CD4-positive, alpha-beta T cell (primary cell): ENCODE measurements at regions not wholly inside any gene's neighbourhood (a gene's known extent, or its start where the extent isn't known, plus 50 kb on each side); places are given as distances from the start of the nearest gene placed in this dataset.

Experiments
- ATAC-seq: fragments of 200-7000 bp; cut with Tn5 transposase; one replicate; pipeline ENCODE4 v1.10.0; 2022; ENCODE audit warnings: mild to moderate bottlenecking; ENCODE audit not compliant: poor library complexity
- CTCF ChIA-PET: fragments of 350-600 bp; sonication (Branson Sonifier 250); formaldehyde crosslinking; loops from one replicate; lab custom pipeline; 2021; ENCODE audit warnings: antibody characterized with exemption, inconsistent platforms; lab: Charles Lee
- POLR2A ChIA-PET: fragments of 350-600 bp; sonication (Branson Sonifier 250); formaldehyde crosslinking; loops from one replicate; lab custom pipeline; 2021; ENCODE audit warnings: antibody characterized with exemption, inconsistent platforms; lab: Charles Lee
- DNase-seq, 14 experiments: peaks; one replicate each; pipeline ENCODE4 v3.0.0-alpha.2; 2013 to 2020; ENCODE audit warnings: mixed read lengths in 2 of 14
- H3K27ac ChIP-seq, 2 donors: one replicate each; pipeline versions ENCODE4 v1.5.1 to v1.7.0; 2013; ENCODE audit warnings: low read length in 2 of 2, low read depth in 1 of 2, mild to moderate bottlenecking in 1 of 2
- H3K27me3 ChIP-seq, 2 experiments: 1 replicate in 1 of 2; 2 replicates in 1 of 2; pipeline versions ENCODE4 v1.6.1 to v1.7.0; 2013; ENCODE audit warnings: low read length in 2 of 2, control low read depth in 1 of 2, mild to moderate bottlenecking in 1 of 2, moderate library complexity in 1 of 2; ENCODE audit not compliant: insufficient read depth in 2 of 2, control insufficient read depth in 1 of 2
- H3K36me3 ChIP-seq: one replicate; pipeline ENCODE4 v1.6.1; 2013; ENCODE audit warnings: low read length, control low read depth; ENCODE audit not compliant: insufficient read depth
- H3K4me1 ChIP-seq: one replicate; pipeline ENCODE4 v1.6.1; 2013; ENCODE audit warnings: low read length, control low read depth; ENCODE audit not compliant: insufficient read depth
- H3K4me3 ChIP-seq: one replicate; pipeline ENCODE4 v1.5.1; 2013; ENCODE audit warnings: mild to moderate bottlenecking, low read length, moderate library complexity
- H3K9me3 ChIP-seq, 2 experiments: 1 replicate in 1 of 2; 2 replicates in 1 of 2; pipeline versions ENCODE4 v1.6.1 to v1.7.0; 2013; ENCODE audit warnings: low read length in 2 of 2, mild to moderate bottlenecking in 2 of 2, control low read depth in 1 of 2, moderate library complexity in 1 of 2; ENCODE audit not compliant: control insufficient read depth in 1 of 2, insufficient read depth in 1 of 2
- H3K27ac Mint-ChIP-seq: one replicate; pipeline ENCODE4 v1.8.0; 2020; ENCODE audit warnings: mixed read lengths
- H3K27me3 Mint-ChIP-seq: one replicate; pipeline ENCODE4 v1.8.0; 2021; ENCODE audit warnings: mixed read lengths
- H3K36me3 Mint-ChIP-seq: one replicate; pipeline ENCODE4 v1.8.0; 2021; ENCODE audit warnings: low read depth, mixed read lengths
- H3K4me1 Mint-ChIP-seq: one replicate; pipeline ENCODE4 v1.8.0; 2021; ENCODE audit warnings: low read depth, mixed read lengths
- H3K4me3 Mint-ChIP-seq: one replicate; pipeline ENCODE4 v1.8.0; 2020; ENCODE audit warnings: mild to moderate bottlenecking, mixed read lengths
- H3K9me3 Mint-ChIP-seq: one replicate; pipeline ENCODE4 v1.8.0; 2020; ENCODE audit warnings: mixed read lengths
- CTCF ChIP-seq: fragments of 200-600 bp; IDR thresholded peaks from one replicate; pipeline ENCODE4 v1.8.0; 2022; ENCODE audit warnings: antibody characterized with exemption, mild to moderate bottlenecking
- intact Hi-C, 2 experiments: fragments of 100-400 bp; cut with DNase I in 1 of 2; cut with micrococcal nuclease in 1 of 2; formaldehyde crosslinking; loops; one replicate each; pipeline versions ENCODE4 v1.15.1 to v1.9.0; 2023 to 2025; cut with DNase I, micrococcal nuclease

GRCh38 chr6:91632308-91632707, 1045.4 kb upstream of the MAP3K7 start:
- Mint-ChIP-seq H3K4me3 (no peak overlapping the region), H3K36me3 (no peaks in the 10 kb centered on the region), H3K9me3 (peaks cover 15% of the 10 kb centered on the region), H3K4me1 (no peaks in the 10 kb centered on the region), H3K27me3 (no peaks in the 10 kb centered on the region), H3K27ac (no peak overlapping the region)
- no peak for DNase-seq
- H3K9me3 ChIP-seq, result no peaks in the 10 kb centered on the region
- ATAC-seq, result no peak
- no peaks in the 10 kb centered on the region for H3K36me3 ChIP-seq
- CTCF ChIA-PET, result no interaction called here
- H3K4me1 ChIP-seq, result no peaks in the 10 kb centered on the region
- no peak overlapping the region for H3K27ac ChIP-seq
- POLR2A ChIA-PET, result no interaction called here
- H3K27me3 ChIP-seq, result no peaks in the 10 kb centered on the region
- intact Hi-C loops, result no loop called here
- TF ChIP-seq CTCF, result no peak
- no peak overlapping the region for H3K4me3 ChIP-seq

DNA sequence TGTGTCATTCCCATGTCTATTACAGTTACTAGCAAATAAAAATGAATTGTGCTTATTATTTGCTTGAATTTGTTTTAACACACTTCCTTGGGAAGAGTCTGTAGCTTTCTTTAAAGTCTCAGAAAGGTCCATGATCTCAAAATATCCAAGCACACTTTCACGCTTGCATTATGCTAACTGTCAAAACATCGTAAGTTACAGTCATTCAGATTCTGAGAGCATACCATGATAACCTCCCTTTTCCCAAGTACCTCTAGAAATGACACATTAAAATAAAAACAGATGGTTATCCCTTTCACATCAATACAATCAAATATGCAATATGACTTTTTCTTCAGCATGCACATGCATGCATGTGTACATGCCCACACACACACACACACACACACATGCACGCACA, 1044.4 kb upstream of the MAP3K7 start:
- Histone ChIP-seq H3K4me1 (no peaks in the 10 kb centered on the region), H3K27me3 (no peaks in the 10 kb centered on the region), H3K36me3 (no peaks in the 10 kb centered on the region), H3K4me3 (no peak overlapping the region), H3K9me3 (no peaks in the 10 kb centered on the region), H3K27ac (no peak overlapping the region)
- Mint-ChIP-seq H3K36me3 (no peaks in the 10 kb centered on the region), H3K27me3 (no peaks in the 10 kb centered on the region), H3K27ac (no peak overlapping the region), H3K4me3 (no peak overlapping the region), H3K9me3 (peaks cover 15% of the 10 kb centered on the region), H3K4me1 (no peaks in the 10 kb centered on the region)
- TF ChIP-seq CTCF, result no peak
- ChIA-PET POLR2A (no interaction called here), CTCF (no interaction called here)
- intact Hi-C loops, result no loop called here
- ATAC-seq (no peak), DNase-seq (no peak)

DNA sequence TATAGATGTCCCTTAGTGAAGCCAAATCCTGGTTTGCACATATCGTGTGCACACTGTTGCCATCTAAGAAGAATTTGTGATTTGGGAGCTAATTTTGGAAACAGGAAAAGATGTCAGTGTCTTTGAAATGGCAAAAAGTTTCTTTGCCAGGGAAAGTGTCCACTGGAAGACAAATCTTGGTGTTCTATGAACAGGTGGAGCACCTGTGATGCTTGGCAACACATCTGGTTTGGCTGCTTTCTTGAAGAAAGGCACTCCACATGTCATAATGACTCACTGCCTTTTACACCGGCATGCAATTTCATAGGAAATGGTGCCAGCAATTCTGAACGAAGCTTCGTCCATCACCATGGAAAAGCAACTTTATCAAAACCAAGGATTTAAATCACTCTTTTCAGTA, 1040.0 kb upstream of the MAP3K7 start:
- Mint-ChIP-seq H3K9me3 (peaks cover 6% of the 10 kb centered on the region), H3K36me3 (no peaks in the 10 kb centered on the region), H3K27ac (no peak overlapping the region), H3K4me1 (no peaks in the 10 kb centered on the region), H3K4me3 (no peak overlapping the region), H3K27me3 (no peaks in the 10 kb centered on the region)
- ATAC-seq (no peak), DNase-seq (no peak)
- H3K4me3 ChIP-seq, result no peak overlapping the region
- no peak overlapping the region for H3K27ac ChIP-seq
- ChIA-PET CTCF (no interaction called here), POLR2A (no interaction called here)
- H3K9me3 ChIP-seq, result no peaks in the 10 kb centered on the region
- no peaks in the 10 kb centered on the region for H3K4me1 ChIP-seq
- H3K27me3 ChIP-seq, result no peaks in the 10 kb centered on the region
- intact Hi-C loops, result no loop called here
- TF ChIP-seq CTCF, result no peak
- no peaks in the 10 kb centered on the region for H3K36me3 ChIP-seq
